ENCODE measurements at regions not wholly inside any gene's neighbourhood (a gene's known extent, or its start where the extent isn't known, plus 50 kb on each side); places are given as distances from the start of the nearest gene placed in this dataset.
A peak's percentile ranks its signal among the peaks of the same experiment; 100 is the strongest.
"Not testable (repeated sequence)": the region's sequence is repeated elsewhere in the genome, so short reads cannot be mapped to it uniquely, and the experiment has no call there.

DNA sequence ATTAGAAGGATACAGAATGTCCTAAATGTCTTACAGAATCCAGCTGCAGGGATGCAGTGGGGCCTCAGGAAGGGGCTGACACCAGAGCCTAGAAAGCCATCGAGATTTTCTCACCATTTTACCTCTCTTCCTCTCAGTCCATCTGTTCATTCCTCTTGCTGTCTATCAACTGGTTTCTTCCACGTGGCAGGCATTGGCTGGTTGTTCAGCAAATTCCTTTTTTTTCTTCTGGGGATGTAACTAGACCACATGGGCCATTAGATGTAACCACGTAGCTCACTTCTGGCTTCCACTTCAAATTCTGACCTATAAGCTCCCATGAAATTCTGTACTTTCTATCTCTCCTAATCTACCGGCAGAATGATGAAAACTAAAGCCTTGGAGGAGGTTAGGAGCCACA is 93.6 kb upstream of the MTAP start:
- peak; percentile 47 for DNase-seq (ENCODE audit: low read depth)
- TF ChIP-seq, protein P1, sequence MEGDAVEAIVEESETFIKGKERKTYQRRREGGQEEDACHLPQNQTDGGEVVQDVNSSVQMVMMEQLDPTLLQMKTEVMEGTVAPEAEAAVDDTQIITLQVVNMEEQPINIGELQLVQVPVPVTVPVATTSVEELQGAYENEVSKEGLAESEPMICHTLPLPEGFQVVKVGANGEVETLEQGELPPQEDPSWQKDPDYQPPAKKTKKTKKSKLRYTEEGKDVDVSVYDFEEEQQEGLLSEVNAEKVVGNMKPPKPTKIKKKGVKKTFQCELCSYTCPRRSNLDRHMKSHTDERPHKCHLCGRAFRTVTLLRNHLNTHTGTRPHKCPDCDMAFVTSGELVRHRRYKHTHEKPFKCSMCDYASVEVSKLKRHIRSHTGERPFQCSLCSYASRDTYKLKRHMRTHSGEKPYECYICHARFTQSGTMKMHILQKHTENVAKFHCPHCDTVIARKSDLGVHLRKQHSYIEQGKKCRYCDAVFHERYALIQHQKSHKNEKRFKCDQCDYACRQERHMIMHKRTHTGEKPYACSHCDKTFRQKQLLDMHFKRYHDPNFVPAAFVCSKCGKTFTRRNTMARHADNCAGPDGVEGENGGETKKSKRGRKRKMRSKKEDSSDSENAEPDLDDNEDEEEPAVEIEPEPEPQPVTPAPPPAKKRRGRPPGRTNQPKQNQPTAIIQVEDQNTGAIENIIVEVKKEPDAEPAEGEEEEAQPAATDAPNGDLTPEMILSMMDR (conservative IDR thresholded peaks at IDR 0.05; ENCODE audit: low read length): no peak
- H3K4me3 ChIP-seq (ENCODE audit: low read length): no peak overlapping the region

DNA sequence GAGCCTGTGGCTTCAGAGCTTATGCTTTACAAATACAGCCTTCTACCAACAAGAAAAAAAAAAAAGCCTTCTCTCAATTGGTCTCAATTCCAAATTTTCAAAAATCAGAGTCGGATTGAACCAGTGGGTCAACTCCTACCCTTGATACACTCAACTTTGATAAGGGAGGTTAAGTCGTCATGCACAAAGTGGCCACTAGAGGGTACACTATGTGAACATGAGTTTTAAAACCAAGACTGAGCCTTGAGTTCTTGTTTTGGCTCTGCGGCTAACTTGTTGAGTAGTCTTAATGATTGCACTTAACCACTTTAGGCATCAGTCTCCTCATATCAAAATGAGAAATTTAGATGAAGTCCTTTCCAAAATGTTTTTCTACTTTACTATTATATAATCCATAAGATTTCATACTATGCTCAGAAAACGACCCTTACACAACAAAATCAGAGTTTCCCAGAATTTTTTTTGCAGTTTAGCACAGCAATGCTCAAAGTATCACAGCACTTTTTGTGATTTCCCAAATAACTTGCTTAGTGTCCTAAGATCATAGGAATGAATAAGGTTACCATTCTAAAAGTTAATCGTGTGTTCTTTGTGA is 92.9 kb upstream of the MTAP start:
- DNase-seq (ENCODE audit: low read depth): peak; percentile 55
- no peak overlapping the region for H3K4me3 ChIP-seq (ENCODE audit: low read length)
- TF ChIP-seq, protein P1 (conservative IDR thresholded peaks at IDR 0.05; ENCODE audit: low read length): peak; percentile 78

DNA sequence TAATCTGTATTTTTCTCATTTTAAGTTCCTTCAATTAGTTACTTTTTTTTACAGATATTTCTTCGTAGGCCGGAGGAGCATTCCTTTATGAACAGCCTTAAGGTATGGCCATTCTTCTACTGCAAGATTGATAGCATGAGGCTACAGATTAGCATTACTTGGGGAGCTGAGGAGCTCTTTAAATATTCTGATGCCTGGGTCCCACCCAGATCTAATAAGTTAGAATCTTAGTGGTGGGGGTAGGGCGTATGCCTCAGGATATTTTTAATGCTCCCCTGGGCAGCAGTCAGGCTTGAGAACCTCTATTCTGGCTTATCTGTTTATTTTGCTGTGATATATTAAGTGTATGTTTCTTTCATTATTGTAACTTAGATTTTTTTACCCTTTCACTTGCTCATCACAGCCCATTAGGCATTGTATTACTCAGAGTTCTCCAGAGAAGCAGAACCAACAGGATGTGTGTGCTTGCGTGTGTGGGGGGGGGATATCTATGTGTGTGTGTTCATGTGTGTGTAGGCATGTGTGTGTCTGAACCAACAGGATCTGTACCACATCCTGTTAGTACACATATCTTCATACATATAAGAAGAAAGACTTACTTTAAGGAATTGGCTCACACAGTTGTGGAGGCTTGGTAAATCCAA is 91.8 kb upstream of the MTAP start:
- H3K4me3 ChIP-seq (ENCODE audit: low read length): no peak overlapping the region
- peak; percentile 35 for DNase-seq (ENCODE audit: low read depth)
- TF ChIP-seq, protein P1 (conservative IDR thresholded peaks at IDR 0.05; ENCODE audit: low read length): no peak

DNA sequence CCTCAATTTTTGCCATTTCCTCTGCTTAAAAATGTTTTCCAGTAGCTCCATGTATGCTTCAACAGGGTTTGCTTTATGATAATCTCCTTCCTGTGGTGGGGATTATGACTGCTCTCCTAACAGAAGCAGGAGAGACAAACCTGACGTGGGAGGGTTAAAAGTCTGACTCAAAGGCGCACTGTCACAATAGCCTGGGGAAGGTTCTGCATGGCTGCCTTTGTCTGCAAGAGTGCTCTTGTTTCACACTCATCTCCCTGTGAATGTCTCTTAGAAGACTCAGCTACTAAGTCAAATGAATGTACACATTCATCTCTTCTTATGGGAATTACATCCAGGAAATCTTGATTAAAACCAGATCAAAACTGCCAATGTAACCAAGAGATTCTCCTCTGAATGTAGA is 90.9 kb upstream of the MTAP start:
- TF ChIP-seq, protein P1 (conservative IDR thresholded peaks at IDR 0.05; ENCODE audit: low read length): no peak
- peak; percentile 39 for DNase-seq (ENCODE audit: low read depth)

DNA sequence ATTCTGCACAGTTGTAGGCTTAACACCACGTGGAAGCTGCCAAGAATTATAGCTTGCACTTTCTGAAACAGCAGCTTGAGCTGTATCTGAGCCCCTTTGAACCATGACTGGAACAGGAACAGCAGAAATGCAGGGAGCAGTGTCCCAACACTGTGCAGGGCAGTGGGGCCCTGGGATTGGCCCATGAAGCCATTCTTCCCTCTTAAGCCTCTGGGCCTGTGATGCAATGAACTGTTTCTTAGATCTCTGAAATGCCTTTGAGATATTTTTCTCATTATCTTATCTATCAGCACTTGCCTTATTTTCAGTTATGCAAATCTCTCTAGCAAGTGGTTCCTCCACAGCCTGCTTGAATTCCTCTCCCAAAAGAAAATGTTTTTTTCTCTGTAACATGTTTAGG is 87.0 kb upstream of the MTAP start:
- TF ChIP-seq, protein P1 (conservative IDR thresholded peaks at IDR 0.05; ENCODE audit: low read length): no peak
- no peak overlapping the region for H3K4me3 ChIP-seq (ENCODE audit: low read length)
- peak; percentile 48 for DNase-seq (ENCODE audit: low read depth)

More for the DNA sequence above, 90.9 kb upstream of the MTAP start:
- H3K4me3 ChIP-seq (ENCODE audit: low read length): no peak overlapping the region

DNA sequence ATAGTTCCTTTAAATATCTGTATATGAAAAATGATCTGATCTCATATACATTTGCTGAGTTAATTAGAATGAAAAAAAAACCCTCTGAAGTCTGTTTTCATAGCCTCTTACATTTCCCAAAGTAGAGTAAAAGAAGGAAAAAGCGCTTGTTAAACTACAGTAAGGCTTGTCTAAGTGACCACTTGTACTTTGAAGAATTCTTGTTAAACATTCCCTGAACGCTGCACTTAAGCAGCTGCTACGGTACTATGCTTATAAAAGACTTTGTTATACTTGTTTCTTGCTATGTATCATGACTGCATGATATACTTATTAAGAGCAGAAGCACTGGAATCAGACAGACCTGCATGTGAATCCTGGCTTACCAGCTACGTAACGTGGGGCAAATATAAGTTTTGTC is 81.7 kb upstream of the MTAP start:
- TF ChIP-seq, protein P1 (conservative IDR thresholded peaks at IDR 0.05; ENCODE audit: low read length): no peak
- no peak for DNase-seq (ENCODE audit: low read depth)
- H3K4me3 ChIP-seq (ENCODE audit: low read length): no peak overlapping the region

DNA sequence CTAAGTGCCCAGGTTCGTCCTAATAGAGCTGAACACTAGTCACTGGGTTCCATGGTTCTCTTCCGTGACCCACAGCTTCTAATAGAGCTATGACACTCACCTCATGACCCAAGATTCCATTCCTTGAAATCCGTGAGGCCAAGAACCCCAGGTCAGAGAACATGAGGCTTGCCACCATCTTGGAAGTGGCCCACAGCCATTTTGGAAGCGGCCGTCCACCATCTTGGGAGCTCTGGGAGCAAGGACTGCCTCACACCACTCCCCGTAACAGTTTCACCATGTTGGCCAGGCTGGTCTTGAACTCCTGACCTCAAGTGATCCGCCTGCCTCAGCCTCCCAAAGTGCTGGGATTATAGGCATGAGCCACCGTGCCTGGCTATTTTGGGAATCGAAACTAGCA is 75.0 kb upstream of the MTAP start:
- not testable (repeated sequence) for DNase-seq (ENCODE audit: low read depth); H3K4me3 ChIP-seq (ENCODE audit: low read length)
